Fibroblast of gingiva (primary cell): ENCODE measurements at regions not wholly inside any gene's neighbourhood (a gene's known extent, or its start where the extent isn't known, plus 50 kb on each side); places are given as distances from the start of the nearest gene placed in this dataset.
"Not testable (repeated sequence)": the region's sequence is repeated elsewhere in the genome, so short reads cannot be mapped to it uniquely, and the experiment has no call there.

Source experiments
- DNase-seq: peaks from one replicate; pipeline ENCODE4 v3.0.0-alpha.2; 2011; ENCODE audit warnings: low read depth

DNA sequence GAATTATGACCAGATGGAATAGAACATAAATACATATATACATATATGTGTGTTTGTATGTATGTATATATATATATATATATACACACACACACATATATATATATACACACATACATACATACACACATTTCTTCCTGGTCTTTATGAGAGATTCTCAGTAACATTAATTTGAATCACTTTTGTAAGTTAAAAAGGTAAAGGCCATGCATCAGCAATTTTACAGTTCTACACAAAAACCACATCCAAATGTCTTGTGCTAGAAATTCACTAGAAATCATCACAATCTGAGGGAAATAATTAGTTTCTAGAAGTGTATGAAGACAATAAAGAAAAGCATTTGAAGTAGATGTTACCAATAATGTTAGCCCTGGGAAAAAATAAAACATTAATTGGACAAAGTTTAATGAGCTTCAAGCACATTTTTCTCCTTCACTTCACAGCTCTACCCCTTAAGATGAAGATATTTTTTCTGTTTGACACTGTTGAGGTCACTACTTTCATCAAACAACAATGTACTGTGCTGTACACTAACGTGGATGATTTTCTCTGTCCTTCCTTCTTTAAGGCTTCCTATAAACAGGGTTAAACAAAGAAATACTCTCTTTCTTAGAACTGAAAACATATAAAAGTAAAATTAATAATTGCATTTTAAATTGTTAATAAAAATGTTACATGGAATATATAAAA, 189.2 kb upstream of the NR4A3 start:
- DNase-seq: no peak

DNA sequence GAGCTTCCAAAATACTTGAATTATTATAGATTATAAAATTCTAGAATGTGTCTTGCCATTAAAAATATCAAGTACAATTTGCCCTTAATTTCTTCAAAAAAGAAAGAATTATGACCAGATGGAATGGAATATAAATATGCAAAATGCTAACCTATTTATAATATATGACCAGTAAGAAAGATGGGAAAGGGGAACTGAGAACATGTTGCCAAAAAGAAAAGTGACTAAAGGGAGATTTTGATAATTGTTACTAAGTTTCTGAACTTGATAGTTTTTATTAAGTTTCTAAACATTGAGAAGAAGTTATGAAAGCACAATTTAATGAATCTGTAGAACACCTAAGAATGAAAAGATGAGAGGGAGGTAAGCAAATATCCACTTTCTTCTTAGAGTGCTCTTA, 188.4 kb upstream of the NR4A3 start:
- DNase-seq: no peak

DNA sequence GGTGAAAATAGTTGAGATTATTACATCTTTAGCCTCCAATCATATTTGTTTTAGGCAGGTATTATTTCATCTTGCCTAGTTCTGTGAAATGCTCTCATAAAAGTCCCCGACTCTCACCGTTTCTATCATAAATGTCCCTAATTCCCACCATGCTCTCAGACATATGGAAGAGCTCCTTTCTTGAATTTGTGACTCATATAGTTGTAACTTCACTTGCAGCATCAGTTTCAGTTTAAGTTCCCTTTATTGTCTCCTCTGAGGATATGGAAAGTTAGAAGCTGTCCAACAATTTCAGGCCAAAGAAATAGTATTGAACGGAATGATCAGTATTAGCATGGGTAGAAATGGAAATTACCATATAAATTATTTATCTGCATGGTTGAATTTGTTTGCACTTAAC, 187.5 kb upstream of the NR4A3 start:
- DNase-seq: peak; percentile 40

DNA sequence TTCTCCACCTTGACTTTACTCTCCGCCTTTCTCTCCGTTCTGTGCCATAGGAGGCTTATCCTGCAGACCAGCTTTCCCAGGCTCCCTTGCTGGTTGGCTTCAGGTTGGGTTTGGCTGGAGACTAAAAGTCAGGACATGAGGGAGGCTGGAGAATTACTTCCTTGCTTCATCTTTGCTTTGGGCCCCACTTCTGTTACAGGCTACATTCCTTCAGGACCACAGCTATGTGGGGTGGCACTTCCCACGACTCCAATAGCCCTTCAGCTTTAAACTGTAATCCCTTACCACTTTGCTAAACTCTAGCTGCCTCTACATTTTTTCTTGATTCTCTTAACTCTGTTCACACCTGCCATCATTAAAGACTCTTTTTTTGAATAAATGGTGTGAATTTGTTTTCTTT, 186.7 kb upstream of the NR4A3 start:
- peak; percentile 58 for DNase-seq

DNA sequence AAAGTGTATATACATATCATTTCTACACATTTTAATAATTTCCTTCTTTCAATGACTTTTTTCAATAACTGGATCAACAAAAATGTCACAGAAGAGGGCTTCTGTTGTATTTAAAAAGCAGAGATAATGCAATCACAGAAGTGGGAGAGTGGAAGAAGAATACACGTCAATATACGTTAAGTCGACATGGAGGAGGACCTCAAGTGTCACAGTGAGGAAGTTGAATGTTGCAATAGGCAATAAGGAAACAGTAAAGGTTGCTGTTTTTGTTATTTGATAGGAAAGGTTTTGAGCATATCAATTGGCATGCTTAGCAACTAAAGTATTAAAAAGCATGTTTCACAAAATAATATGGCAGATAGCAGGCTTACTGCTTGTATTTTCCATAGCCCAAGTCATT, 184.0 kb upstream of the NR4A3 start:
- DNase-seq: no peak

DNA sequence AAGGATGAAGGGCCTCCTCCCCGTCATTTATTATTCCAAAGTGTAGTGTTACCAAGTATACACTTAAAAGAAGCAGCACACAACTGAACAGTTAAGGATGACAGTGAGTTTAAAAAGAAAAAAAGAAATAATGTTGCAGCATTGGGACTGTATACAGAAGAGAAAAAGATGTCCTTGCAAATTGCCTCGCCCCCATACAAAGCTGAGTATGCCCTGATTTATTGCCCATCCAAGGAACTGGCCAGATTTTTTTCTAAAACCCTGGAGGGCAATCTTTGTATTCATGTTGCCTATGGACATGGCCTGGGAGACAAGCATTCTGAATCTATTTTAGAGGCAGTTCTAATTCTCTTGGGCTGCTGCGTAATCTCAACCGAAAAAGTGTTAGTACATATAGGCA, 182.7 kb upstream of the NR4A3 start:
- DNase-seq: no peak

DNA sequence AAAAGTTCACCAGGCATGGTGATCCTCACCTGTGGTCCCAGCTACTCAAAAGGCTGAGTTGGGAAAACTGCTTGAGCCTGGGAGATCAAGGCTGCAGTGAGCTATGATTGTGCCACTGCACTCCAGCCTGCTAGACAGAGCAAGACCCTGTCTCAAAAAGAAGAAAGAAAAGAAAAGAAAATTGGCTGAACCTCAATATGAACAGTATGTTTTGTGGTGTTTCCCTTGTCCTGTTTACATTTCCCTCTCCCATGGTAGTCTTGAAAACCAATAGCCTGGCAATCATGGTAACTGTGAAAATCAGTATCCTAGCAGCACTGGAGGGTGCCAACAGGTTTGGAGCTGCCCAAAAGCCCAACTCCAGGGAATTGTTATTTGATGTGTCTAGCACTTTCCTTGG, 174.1 kb upstream of the NR4A3 start:
- no peak for DNase-seq

DNA sequence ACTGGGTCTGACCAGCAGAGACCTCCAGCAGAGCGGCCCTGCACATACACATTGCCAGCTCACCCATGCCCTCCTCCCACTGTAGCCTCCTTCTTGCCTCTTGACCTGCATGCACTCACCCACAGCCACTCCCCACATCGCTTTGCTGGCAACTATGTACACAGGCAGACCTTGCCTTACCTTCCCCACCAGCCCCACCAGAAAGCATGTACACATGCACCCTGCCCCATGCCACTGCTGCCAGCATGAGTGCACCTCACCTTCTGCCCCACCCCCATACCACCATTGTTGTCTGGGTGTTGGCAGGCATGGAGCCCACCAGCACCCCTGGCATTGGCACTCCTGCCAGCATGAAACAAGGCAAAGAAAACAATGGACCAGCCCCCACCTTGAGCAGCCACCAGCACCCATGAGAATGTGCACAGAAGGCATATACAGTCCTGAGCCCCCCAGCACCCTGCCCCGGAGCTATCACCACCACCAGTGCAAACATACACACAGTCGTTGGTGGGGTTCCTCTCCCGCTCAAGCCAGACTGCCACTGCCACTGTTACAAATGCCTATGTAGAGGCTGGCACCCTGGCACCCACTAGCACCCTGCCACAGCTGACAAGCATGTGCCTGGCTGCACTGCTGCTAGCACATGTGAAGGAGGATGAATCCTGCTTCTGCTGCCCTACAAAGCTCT, 171.4 kb upstream of the NR4A3 start:
- no peak for DNase-seq

DNA sequence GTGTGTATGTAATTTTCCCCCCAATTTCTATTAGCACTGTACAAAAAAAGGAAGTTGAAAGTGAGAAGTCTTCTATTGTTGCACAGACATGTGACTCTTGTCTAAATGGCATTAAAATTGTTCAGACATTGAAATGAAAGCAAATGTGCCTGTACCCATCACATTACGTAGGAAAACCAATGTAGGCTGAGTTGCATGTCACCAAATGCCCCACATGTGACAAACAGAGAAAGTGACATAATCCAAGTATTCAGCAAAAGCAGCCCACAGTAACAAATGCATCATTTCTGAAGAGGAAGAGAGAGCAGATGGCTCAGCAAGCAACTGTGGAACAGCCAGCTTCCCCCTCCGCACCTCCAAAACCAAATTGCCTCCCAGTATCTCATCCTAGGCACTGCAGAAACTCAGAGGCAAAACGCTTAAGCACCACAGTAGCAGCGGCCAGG, 161.5 kb upstream of the NR4A3 start:
- DNase-seq: no peak

DNA sequence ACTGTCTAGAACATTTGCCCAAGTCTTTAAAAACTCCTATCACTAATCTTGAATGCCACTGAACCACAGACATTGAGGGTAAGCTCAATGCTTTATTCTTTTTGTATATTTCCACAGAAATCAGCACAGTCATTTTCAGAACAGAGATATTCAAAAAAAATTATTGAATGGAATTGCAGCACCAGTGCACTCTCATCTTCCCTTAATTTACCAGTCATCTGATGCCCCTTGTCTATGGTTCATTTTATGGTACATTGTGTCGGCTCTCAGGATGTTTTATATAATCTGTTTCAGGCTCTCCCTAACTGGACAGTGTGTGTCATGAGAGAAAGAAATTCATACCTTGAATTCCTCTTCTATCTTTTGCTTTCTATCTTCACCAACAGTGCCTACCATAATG, 158.4 kb upstream of the NR4A3 start:
- no peak for DNase-seq

DNA sequence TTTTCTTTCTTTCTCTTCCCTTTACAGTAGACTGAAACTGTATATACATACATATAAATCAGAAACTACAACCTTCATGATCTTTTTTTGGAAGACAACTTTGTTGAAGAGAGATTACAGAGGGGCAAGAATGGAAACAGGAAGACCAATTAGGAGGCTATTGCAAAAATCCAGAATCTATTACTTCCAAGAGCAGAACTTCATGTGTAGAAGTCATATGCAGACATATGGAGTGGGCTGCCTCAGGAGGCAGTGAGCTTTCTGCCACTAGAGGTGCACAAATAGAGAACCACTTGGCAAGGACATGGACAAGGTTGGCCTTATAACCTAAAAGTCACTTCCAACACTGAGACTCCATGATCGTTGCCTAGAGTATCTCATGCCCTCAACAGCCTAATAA, 157.8 kb upstream of the NR4A3 start:
- no peak for DNase-seq

DNA sequence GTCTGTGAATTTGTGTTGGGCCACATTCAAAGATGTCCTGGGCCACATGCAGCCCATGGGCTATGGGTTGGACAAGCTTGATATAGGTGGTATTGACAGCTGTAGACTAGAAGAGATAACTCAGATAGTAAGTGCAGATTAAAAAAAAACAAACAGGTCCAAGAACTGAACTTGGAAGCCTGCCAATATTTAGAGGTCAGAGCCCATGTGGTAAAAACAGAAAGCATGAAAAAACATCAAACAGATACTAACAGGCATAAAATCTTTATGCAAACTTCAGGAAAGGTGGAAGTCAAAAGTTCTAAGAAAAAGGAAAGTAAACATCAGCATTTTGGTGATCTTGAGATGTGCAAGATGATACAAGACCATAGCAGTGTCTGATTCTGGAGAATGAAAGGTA, 155.1 kb upstream of the NR4A3 start:
- DNase-seq: no peak

DNA sequence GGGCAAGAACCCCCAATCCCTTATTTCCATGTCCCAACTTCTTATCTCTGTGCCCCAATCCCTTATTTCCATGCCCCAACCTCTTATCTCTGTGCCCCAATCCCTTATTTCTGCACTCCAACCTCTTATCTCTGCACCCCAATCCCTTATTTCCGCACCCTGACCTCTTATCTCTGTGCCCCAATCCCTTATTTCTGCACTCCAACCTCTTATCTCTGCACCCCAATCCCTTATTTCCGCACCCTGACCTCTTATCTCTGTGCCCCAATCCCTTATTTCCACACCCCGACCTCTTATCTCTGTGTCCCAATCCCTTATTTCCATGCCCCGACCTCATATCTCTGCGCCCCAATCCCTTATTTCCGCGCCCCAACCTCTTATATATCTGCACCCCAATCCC, 150.8 kb upstream of the NR4A3 start:
- not testable (repeated sequence) for DNase-seq

DNA sequence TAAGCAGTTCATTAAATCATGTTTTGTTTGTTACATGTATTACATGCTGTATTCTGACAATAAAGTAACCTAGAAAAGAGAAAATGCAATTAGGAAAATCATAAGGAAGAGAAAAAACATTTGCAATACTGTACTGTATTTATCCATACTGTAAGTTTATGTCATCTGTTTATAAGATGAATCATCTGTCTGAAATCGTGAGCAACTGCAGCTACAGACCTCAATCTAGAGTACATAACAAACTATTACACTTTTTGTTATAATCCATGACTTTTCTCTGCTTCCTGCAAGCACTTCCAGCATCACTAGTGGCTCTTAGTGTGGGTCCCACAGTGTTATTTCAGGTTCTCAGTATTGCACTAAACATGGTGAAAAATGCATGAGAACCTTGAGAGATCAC, 144.4 kb upstream of the NR4A3 start:
- peak; percentile 2 for DNase-seq

DNA sequence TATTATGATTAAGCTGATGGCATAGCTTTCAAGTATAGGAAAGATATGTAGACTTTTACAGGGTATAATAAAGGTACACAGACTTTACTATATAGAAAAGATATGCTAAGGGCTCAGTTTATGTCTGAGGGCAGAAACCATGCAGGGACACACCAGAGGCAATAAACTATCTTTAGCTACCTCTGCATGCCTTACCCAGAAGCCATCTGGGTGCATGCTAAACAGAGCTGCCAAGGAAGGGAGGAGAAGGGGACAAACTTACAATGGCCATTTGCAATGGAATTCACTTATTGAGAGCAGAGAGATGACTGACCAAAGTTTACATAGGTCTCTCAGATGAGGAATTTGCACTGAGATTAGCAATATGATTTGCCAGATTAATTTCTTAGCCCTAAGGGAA, 143.1 kb upstream of the NR4A3 start:
- no peak for DNase-seq

DNA sequence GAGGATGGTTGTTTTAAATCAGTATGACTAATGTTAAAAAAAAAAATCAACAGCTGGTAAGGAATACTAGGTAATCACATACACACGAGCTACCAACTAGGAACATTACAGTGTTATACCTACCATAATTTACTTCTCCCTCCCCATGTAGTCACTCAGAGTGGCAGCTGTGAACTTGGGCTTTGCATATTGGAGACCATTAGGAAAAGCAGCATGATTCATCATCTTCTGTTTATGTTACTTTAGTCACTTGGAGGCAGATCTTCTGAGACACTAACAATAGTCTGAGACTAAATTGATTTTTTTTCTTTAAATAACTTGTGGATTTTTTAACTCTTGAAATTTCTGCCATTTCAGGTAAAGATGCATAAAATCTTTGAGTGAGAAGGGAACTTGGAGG, 141.5 kb upstream of the NR4A3 start:
- peak; percentile 40 for DNase-seq

DNA sequence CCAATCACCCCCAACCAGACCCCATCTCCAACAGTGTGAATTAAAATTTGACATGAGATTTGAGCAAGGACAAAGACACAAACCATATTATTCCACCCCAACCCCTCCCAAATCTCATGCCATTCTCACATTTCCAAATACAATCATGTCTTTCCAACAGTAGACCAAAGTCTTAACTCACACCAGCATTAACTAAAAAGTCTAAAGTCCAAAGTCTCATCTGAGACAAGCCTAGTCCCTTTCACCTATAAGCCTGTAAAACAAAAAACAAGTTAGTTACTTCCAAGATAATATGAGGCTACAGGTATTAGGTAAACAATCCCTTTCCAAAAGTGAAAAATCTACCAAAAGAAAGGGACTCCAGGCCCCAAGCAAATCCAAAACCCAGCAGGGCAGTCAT, 140.6 kb upstream of the NR4A3 start:
- no peak for DNase-seq

DNA sequence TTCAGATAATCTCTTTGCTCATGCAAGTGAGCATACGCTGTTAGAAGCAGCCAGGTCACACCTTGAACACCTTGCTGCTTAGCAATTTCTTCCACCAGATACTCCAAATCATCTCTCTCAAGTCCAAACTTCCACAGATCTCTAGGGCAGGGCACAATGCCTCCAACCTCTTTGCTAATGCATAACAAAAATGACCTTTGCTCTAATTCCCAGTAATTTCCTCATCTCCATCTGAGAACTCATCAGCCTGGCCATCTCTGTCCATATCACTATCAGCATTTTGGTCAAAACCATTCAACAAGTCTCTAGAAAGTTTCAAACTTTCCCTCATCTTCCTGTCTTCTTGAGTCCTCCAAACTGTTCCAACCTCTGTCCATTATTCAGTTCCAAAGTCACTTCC, 139.3 kb upstream of the NR4A3 start:
- no peak for DNase-seq

DNA sequence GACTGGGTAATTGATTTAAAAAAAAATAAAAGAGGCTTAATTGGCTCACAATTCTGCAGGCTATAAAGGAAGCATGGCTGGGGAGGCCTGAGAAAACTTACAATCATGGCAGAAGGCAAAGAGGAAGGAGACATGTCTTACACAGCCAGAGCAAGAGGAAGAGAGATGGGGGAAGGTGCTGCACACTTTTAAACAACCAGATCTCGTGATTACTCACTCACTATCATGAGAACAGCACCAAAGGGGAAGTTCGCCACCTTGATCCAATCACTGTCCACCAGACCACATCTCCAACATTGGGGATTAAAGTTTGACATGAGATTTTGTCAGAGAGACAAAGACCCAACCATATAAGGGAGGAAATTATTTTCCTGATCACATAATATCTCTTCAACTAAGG, 138.8 kb upstream of the NR4A3 start:
- no peak for DNase-seq

DNA sequence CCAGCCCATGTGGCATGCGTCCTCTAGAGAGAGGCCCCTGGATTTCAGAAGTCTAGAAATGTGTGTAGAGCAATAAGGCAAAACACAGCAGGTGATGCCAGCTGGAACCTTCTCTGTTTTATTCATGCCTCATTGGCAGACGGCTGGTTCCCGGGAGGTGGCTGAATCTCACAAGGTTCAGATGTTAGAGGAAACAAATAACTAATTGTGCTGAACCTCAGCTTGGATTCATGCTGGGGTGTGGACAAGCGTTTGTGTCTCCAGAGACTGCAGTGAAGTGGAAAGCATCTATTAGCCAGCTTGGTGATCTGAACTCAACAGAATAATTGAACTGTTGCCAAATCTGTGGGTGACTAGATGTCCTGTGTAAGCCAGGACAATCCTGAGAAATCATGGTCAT, 131.1 kb upstream of the NR4A3 start:
- no peak for DNase-seq

DNA sequence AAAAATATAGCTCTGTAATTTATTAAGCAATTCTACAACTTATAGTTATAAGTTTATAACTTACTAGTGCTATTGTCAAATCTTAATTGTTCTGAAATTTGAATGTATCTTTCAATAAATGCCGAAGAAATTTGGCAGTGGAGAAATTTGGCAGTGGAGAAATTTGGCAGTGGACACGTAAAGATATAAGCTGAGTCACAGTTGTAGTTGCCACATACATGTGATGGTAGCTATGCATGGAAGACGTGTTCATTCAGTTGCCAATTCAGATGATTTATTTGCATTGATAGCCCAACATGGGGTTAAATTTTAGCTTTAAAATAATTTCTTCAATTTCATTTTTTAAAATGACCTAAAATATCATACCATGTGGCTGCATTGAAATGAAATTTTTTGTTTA, 127.8 kb upstream of the NR4A3 start:
- DNase-seq: peak; percentile 33

DNA sequence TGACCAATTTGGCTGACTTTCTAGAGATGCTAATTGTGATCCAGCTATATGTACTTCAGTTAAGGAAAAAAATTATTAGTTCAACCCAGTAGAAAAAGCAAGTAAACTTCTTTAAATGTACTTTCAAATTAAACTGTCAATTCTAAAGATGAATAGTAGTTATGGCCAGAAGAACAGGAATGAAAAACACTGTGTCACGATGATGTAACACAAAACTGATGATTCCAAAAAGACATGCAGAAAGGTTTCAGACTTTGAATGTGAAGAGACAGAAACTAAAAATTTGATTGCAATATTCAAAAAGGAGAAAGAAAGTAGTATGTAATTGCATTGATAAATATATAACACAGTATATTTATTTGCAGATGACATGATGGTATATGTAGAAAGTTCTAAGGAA, 127.3 kb upstream of the NR4A3 start:
- DNase-seq: no peak

DNA sequence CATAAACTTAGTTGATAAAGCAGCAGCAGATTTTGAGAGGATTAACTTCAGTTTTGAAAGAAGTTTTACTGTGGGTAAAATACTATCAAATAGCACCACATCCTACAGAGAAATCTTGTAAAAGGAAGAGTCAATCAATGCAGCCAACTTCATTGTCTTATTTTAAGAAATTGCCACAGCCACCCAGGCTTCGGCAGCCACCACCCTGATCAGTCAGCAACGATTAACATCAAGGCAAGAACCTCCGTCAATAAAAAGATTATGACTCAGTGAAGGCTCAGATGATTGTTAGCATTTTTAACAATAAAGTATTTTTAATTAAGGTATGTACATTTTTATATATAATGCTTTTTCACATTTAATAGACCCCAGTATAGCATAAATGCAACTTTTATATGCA, 122.3 kb upstream of the NR4A3 start:
- DNase-seq: no peak

DNA sequence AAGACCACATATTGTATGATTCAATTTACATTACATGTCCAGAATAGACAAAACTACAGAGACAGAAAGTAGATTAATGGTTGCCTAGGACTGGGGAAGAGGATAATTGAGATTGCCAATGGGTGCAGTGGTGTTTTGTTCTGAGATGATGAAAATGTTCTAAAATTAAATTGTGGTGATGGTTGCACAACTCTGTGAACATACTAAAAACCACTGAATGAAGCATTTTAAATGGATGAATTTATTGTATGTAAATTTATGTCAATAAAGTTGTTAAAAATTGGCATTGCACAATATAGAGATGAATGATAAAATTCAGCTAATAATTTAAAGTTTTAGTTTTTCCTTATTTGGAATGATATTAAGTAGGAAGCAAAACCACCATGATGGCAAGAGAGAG, 109.5 kb upstream of the NR4A3 start:
- DNase-seq: peak; percentile 7
